Right hindlimb (tissue), 1 donor: ENCODE measurements at regions not wholly inside any gene's neighbourhood (a gene's known extent, or its start where the extent isn't known, plus 50 kb on each side); places are given as distances from the start of the nearest gene placed in this dataset.
A peak's percentile ranks its signal among the peaks of the same experiment; 100 is the strongest.

Source experiments
- DNase-seq: peaks from one replicate; pipeline ENCODE4 v3.0.0-alpha.2; 2018

GRCh38 chr6:53974941-53975340 is 136.3 kb upstream of the MLIP start:
- no peak for DNase-seq

- no peak for DNase-seq
Measured at GRCh38 chr6:53975941-53976615, 135.2 kb upstream of the MLIP start.

- no peak for DNase-seq
Measured at GRCh38 chr6:53977551-53977950, 133.7 kb upstream of the MLIP start.

GRCh38 chr6:53979468-53980067 is 131.7 kb upstream of the MLIP start:
- no peak for DNase-seq

- no peak for DNase-seq
Measured at GRCh38 chr6:53982366-53983050, 128.7 kb upstream of the MLIP start.

GRCh38 chr6:53983301-53983700 is 127.9 kb upstream of the MLIP start:
- no peak for DNase-seq

GRCh38 chr6:53984163-53984562 is 127.1 kb upstream of the MLIP start:
- no peak for DNase-seq

GRCh38 chr6:53984581-53984980 is 126.7 kb upstream of the MLIP start:
- no peak for DNase-seq

- DNase-seq, result no peak
Measured at GRCh38 chr6:53985366-53985765, 125.9 kb upstream of the MLIP start.

GRCh38 chr6:53986165-53986720 is 125.0 kb upstream of the MLIP start:
- DNase-seq, result peak; percentile 65

GRCh38 chr6:53986721-53987521 is 124.3 kb upstream of the MLIP start:
- peak; percentile 44 for DNase-seq

GRCh38 chr6:53987522-53987888 is 123.7 kb upstream of the MLIP start:
- no peak for DNase-seq

- no peak for DNase-seq
Measured at GRCh38 chr6:53989504-53989903, 121.7 kb upstream of the MLIP start.

- DNase-seq, result no peak
Measured at GRCh38 chr6:53992522-53992921, 118.7 kb upstream of the MLIP start.

GRCh38 chr6:53994201-53994600 is 117.0 kb upstream of the MLIP start:
- DNase-seq, result no peak

GRCh38 chr6:53995935-53996334 is 115.3 kb upstream of the MLIP start:
- DNase-seq, result no peak

GRCh38 chr6:53998303-53998702 is 112.9 kb upstream of the MLIP start:
- no peak for DNase-seq

- DNase-seq, result no peak
Measured at GRCh38 chr6:53999088-53999755, 112.0 kb upstream of the MLIP start.

GRCh38 chr6:54002116-54002515 is 109.1 kb upstream of the MLIP start:
- no peak for DNase-seq

- no peak for DNase-seq
Measured at GRCh38 chr6:54003316-54003715, 107.9 kb upstream of the MLIP start.

GRCh38 chr6:54008589-54008988 is 102.7 kb upstream of the MLIP start:
- no peak for DNase-seq

GRCh38 chr6:54009052-54009654 is 102.1 kb upstream of the MLIP start:
- DNase-seq, result no peak
